ENCODE measurements at regions not wholly inside any gene's neighbourhood (a gene's known extent, or its start where the extent isn't known, plus 50 kb on each side); places are given as distances from the start of the nearest gene placed in this dataset.
"Not testable (repeated sequence)": the region's sequence is repeated elsewhere in the genome, so short reads cannot be mapped to it uniquely, and the experiment has no call there.

GRCh38 chr10:30683496-30683895, 53.9 kb upstream of the LYZL2 start:
- H3K27ac Mint-ChIP-seq = no peak overlapping the region
- no peak for TF ChIP-seq CTCF (IDR thresholded peaks at IDR 0.05; ENCODE audit: unreplicated experiment)
- H3K36me3 Mint-ChIP-seq = no peaks in the 10 kb centered on the region
- H3K27me3 Mint-ChIP-seq (ENCODE audit: low read depth) = peaks cover 56% of the 10 kb centered on the region
- H3K4me1 Mint-ChIP-seq = peaks cover 2% of the 10 kb centered on the region
- no peak for DNase-seq (ENCODE audit: low spot score in 2 of 2, unreplicated experiment in 2 of 2)
- H3K9me3 Mint-ChIP-seq = peaks cover 13% of the 10 kb centered on the region
- no peak overlapping the region for H3K4me3 Mint-ChIP-seq

- not testable (repeated sequence) for H3K4me3 Mint-ChIP-seq; DNase-seq (ENCODE audit: low spot score in 2 of 2, unreplicated experiment in 2 of 2); H3K36me3 Mint-ChIP-seq; H3K27ac Mint-ChIP-seq; H3K4me1 Mint-ChIP-seq
- peaks cover 14% of the 10 kb centered on the region for H3K9me3 Mint-ChIP-seq
- H3K27me3 Mint-ChIP-seq (ENCODE audit: low read depth) = peaks cover 53% of the 10 kb centered on the region
Observed at GRCh38 chr10:30682377-30683199, 53.0 kb upstream of the LYZL2 start.

- no peaks in the 10 kb centered on the region for H3K36me3 Mint-ChIP-seq
- no peak for TF ChIP-seq CTCF (IDR thresholded peaks at IDR 0.05; ENCODE audit: unreplicated experiment)
- no peak overlapping the region for H3K27ac Mint-ChIP-seq
- no peak overlapping the region for H3K4me3 Mint-ChIP-seq
- no peaks in the 10 kb centered on the region for H3K4me1 Mint-ChIP-seq
- peaks cover 14% of the 10 kb centered on the region for H3K9me3 Mint-ChIP-seq
- H3K27me3 Mint-ChIP-seq (ENCODE audit: low read depth) = peaks cover 36% of the 10 kb centered on the region
- DNase-seq (ENCODE audit: low spot score in 2 of 2, unreplicated experiment in 2 of 2) = no peak
Observed at GRCh38 chr10:30680908-30681307, 51.4 kb upstream of the LYZL2 start.

All from mesothelial cell of epicardium (in vitro differentiated cells).